Glomerular endothelial cell (primary cell): ENCODE measurements at regions not wholly inside any gene's neighbourhood (a gene's known extent, or its start where the extent isn't known, plus 50 kb on each side); places are given as distances from the start of the nearest gene placed in this dataset.

Source experiments
- DNase-seq: peaks from one replicate; pipeline ENCODE4 v3.0.0-alpha.2; 2011; ENCODE audit warnings: low read depth, low spot score; ENCODE audit errors: extremely low read depth

- DNase-seq: no peak
Measured at GRCh38 chr2:196224756-196225155, 53.4 kb upstream of the STK17B start.

- DNase-seq: no peak
Measured at GRCh38 chr2:196225213-196225612, 53.8 kb upstream of the STK17B start.

DNA sequence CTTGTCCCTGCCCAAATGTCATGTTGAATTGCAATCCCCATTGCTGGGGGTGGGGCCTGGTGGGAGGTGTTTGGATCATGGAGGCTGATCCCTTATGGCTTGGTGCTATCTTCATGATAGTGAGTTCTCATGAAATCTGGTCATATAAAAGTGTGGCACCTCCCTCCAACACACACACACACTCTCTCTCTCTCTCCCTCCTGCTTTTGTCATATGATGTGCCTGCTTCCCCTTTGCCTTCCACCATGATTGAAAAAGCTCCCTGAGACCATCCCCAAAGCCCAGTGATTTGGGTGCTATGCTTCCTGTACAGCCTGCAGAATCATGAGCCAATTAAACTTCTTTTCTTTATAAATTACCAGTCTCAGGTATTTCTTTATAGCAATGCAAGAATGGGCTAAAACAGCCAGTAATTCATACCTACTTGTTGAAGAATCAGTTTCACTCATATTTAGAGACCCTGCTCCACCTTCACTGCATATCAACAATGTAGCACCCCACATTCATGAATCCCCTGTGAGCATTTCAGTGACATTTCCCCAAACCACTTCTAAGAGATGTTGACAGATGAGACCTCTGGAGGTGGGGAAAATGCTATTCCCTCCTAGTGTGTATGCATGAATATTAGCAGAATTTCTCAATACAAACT is 54.8 kb upstream of the STK17B start:
- no peak for DNase-seq

- DNase-seq: no peak
Measured at GRCh38 chr2:196226707-196227065, 55.3 kb upstream of the STK17B start.

GRCh38 chr2:196229013-196229412 is 57.6 kb upstream of the STK17B start:
- DNase-seq: no peak

GRCh38 chr2:196230061-196230854 is 58.9 kb upstream of the STK17B start:
- DNase-seq: no peak

DNA sequence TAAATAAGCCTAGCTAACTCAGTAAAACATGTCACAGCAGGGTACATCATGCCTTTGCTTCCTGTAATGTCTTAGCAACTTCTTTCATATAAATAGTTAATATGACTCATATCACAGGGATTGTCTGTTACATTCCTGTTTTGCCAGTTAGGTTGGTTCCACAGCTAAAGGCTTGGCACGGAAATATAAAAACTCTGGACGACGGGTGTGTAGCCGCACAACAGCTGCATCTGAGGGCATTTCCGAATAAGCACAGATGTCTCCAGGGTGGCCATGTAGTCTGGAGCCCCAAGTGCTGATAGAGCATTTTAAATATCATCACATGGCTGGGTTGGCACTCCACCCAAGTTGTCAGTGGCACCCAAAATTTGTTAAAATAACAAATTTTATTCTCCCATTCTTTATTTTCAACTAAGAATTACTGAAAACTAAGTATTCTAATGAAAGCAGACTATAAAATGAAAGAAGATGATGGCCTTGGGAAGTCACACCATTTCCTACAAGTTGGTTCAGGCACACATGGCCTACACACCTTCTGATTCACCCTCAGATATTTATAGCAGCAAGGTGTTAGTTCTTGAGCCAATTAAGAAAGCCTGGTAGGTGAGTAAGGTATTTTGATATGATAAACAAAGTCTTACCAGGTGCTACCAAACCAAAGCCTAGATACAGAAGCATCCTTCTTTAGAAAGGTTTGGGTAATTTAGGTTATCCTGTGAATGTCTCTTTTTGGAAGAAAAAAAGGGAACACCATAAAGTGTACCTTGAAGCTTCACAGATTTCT is 61.8 kb upstream of the STK17B start:
- peak; percentile 86 for DNase-seq

GRCh38 chr2:196233805-196234475 is 62.6 kb upstream of the STK17B start:
- no peak for DNase-seq

- DNase-seq: no peak
Measured at GRCh38 chr2:196234672-196235071, 63.3 kb upstream of the STK17B start.

DNA sequence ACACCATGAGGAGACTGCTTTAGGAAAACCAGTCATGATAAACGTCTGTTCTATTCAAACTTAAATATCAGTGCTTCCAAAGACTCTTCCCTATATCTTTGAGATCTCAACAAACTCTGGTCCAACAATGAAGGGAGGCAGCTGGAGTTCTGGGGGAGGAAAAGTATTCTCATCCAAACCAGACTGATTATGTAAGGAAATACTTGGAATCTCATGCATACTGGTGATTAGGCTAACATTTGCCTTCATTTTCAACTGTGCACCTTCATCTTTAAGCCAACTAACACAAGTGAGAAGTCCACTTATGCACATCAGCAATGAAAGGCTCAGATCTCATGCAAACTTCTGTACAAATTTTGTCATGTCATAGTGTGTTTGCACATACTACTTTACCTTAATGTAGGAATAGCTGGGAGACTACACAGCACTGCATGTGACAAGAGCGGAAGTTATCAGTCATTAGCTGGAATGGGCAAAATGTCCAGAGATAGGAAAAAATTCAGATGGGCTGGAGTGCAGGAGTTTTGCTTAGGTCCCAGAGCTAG is 67.5 kb upstream of the STK17B start:
- no peak for DNase-seq

GRCh38 chr2:196239622-196240587 is 68.5 kb upstream of the STK17B start:
- no peak for DNase-seq

DNA sequence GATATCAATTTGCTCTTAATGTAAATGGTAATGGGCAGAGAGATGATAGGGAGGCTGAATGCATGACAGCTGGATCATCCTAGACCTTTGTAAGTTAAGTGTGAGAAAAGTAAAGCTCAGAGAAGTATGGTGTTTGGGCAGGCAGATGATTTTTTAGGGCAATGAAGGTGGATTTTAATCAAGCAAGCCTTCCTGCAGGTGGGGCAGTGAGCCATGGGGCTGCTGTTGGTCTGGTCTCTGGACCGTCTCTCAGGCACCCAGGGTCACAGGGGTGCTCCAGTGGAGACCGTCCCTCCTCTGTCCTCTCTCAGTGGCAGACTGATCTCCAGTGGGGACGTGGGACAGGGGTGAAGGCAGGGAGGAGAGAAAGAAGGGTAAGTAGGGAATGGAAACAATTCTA is 69.8 kb upstream of the STK17B start:
- no peak for DNase-seq

DNA sequence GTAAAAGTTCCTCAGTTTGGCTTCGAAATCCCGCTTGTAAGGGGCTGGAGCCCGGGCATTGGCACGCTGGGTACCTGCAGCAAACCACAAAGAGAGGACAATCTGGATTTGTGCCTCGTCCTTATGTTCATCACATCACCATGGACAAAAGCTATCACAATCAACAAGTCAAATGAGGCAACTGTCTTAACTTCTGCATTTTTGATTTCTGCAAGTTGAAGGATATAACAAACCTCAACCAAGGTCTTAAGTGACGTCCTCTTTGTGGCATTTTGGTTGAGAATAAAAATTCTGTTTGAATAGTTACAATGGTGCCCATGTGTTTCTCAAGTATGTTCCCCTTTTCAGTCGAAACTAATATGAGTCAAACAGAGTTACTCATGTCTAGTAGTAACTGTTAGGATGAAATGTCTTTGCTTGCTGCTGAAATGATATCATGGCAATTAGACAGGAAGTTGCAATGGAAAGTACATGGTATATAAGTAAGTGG is 70.8 kb upstream of the STK17B start:
- no peak for DNase-seq

DNA sequence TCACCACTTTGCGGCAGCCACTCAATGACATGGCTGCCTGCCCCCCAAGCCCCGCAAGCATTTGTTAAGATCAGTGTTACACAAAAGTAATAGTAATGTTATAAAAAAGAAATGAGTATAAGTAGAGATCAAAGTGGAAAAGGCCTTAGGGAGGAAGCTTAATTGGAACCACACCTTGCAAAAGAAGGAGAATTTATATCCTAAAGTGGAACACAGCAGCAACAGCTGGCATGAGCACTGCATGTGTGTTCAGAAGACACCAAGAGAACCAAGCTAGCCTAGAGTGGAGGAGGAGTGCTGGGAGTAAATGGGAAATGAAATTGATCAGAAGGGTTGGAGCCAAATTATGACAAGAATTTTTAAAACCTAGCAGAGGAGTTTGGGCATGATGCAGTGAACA is 73.1 kb upstream of the STK17B start:
- DNase-seq: no peak

DNA sequence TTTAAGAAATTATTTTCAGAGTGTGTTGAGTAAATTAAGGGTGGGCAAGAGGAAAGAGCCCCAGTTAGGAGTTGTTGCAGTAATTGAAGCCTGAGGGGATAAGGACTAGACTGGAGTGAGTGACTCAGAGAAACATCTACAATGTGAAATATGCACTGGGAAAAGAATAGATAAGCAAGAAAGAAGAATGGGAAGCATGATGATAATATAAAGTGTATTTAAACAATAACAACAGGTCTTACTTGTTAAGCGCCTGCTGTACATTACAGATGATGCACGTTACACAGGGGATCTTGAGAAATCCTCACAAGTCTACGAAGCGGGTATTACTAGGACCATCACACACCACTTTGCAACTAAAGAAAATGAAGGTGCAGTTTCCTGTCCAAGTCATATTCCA is 73.6 kb upstream of the STK17B start:
- DNase-seq: no peak

DNA sequence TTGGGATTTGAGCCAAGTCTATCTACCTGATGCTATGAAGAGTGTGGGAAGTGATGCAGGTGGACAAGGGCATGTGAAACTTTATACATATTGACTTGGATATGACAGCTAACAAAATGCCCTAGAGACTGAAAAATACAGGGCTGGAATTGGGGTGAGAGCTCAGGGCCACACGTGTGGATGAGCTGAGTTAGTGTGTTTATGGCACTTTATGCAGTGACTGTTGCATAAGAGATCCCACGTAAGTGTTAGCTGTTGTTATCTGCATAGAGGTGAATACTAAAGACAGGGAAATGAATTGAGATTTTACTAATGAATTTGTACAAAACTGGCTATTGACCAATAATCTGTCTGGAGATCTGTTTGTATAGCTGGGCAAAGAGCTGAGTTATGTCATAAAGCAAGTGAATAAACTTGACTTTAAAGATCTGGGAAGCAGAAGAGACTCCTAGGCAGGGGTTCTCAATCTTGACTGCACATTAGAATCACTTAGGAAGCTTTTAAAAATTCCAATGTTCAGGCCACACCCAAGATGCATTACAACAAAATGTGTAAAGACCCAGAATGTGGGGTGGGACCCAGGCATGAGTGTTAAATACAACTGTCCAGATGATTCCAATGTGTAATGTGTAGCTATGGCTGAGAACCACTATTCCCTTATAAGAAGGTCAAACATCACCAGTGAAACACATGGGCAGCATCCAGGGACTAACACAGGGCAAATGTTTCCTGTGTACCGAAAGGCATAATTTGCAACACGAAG is 74.2 kb upstream of the STK17B start:
- DNase-seq: no peak

DNA sequence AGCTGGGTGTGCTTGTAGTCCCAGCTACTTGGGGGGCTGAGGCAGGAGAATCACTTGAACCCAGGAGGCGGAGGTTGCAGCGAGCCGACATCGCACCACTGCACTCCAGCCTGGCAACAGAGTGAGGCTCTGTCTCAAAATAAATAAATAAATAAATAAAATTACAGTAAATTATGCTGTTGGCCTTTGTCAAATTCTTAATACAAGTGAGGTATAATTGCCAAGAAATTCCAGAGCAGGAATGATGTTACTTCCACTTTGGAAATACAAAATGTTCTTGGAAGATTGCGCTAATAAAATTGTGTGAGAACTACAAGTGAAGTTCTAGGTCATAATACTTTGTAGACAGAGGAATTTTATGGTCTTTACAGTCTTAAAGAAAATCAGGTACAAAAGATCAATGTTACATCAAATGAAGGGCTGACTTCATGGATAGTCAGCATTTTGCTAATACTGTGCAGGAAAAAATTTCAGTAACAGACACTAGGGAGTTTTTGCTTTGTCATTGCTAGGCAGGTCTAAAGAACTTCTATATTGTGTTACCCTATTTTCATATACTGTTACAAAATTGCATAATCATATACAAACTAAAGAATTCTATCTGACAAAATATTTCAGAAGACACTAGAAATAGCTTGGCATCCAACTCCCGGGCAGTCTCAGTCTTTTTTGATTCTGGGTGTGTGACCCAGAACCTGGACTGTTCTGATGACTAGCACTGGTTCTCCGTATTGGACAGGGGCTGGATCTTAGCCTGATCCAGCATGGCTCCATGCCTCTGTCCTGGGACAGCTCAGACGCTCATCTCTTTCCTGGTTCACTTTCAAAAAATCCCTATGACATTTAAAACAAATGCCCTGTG is 76.0 kb upstream of the STK17B start:
- no peak for DNase-seq

GRCh38 chr2:196247976-196248280 is 76.5 kb upstream of the STK17B start:
- DNase-seq: no peak
